ENCODE measurements at regions not wholly inside any gene's neighbourhood (a gene's known extent, or its start where the extent isn't known, plus 50 kb on each side); places are given as distances from the start of the nearest gene placed in this dataset.
"Not testable (repeated sequence)": the region's sequence is repeated elsewhere in the genome, so short reads cannot be mapped to it uniquely, and the experiment has no call there.

GRCh38 chr20:5696011-5696559, 54.1 kb upstream of the SHLD1 start:
- DNase-seq (ENCODE audit: low read depth), result peak; percentile 5

- DNase-seq (ENCODE audit: low read depth), result no peak
Observed at GRCh38 chr20:5691918-5692618, 58.1 kb upstream of the SHLD1 start.

GRCh38 chr20:5689463-5689862, 60.7 kb upstream of the SHLD1 start:
- no peak for DNase-seq (ENCODE audit: low read depth)

- DNase-seq (ENCODE audit: low read depth), result no peak
Observed at GRCh38 chr20:5688431-5688972, 61.7 kb upstream of the SHLD1 start.

GRCh38 chr20:5687884-5688283, 62.3 kb upstream of the SHLD1 start:
- DNase-seq (ENCODE audit: low read depth), result no peak

GRCh38 chr20:5686384-5687105, 63.7 kb upstream of the SHLD1 start:
- no peak for DNase-seq (ENCODE audit: low read depth)

- not testable (repeated sequence) for DNase-seq (ENCODE audit: low read depth)
Observed at GRCh38 chr20:5682556-5682955, 67.6 kb upstream of the SHLD1 start.

GRCh38 chr20:5680192-5680591, 69.4 kb upstream of the GPCPD1 start:
- DNase-seq (ENCODE audit: low read depth), result no peak

- no peak for DNase-seq (ENCODE audit: low read depth)
Observed at GRCh38 chr20:5678777-5679176, 68.0 kb upstream of the GPCPD1 start.

- DNase-seq (ENCODE audit: low read depth), result not testable (repeated sequence)
Observed at GRCh38 chr20:5677944-5678343, 67.1 kb upstream of the GPCPD1 start.

GRCh38 chr20:5677389-5677788, 66.6 kb upstream of the GPCPD1 start:
- no peak for DNase-seq (ENCODE audit: low read depth)

GRCh38 chr20:5675103-5676091, 64.6 kb upstream of the GPCPD1 start:
- no peak for DNase-seq (ENCODE audit: low read depth)

GRCh38 chr20:5674176-5674660, 63.4 kb upstream of the GPCPD1 start:
- DNase-seq (ENCODE audit: low read depth), result peak; percentile 12

- DNase-seq (ENCODE audit: low read depth), result no peak
Observed at GRCh38 chr20:5670874-5671273, 60.1 kb upstream of the GPCPD1 start.

- no peak for DNase-seq (ENCODE audit: low read depth)
Observed at GRCh38 chr20:5670036-5670536, 59.3 kb upstream of the GPCPD1 start.

GRCh38 chr20:5668529-5668868, 57.7 kb upstream of the GPCPD1 start:
- DNase-seq (ENCODE audit: low read depth), result no peak

GRCh38 chr20:5667705-5668528, 57.1 kb upstream of the GPCPD1 start:
- no peak for DNase-seq (ENCODE audit: low read depth)

- DNase-seq (ENCODE audit: low read depth), result no peak
Observed at GRCh38 chr20:5665417-5665816, 54.6 kb upstream of the GPCPD1 start.

- no peak for DNase-seq (ENCODE audit: low read depth)
Observed at GRCh38 chr20:5663396-5663795, 52.6 kb upstream of the GPCPD1 start.

GRCh38 chr20:5662769-5663168, 52.0 kb upstream of the GPCPD1 start:
- DNase-seq (ENCODE audit: low read depth), result no peak

All from Daoy (cell line).